ENCODE measurements at regions not wholly inside any gene's neighbourhood (a gene's known extent, or its start where the extent isn't known, plus 50 kb on each side); places are given as distances from the start of the nearest gene placed in this dataset.
"Not testable (repeated sequence)": the region's sequence is repeated elsewhere in the genome, so short reads cannot be mapped to it uniquely, and the experiment has no call there.

DNA sequence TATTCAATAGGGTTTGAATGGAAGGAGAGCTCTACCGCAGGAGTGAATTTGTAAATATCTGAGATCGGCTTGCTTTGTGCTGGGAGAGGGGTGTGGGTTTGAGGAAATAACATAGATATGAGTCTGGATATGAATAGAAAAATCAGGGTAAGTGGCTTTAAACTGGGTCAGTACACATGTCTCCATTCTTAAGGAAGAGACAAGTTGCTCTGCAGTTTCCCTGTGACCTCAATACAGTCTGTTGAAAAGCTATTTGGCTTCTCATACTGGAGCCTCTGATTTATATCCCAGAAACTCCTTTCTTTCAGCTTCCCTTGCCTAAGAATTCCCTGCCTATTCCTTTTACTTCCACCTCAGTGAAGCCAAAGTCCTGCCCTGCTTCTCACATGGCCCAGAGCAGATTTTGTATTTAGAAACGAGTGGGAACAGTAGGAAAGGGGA lies 153.5 kb upstream of the ATF7IP start (continued):
- TF ChIP-seq, protein P1, sequence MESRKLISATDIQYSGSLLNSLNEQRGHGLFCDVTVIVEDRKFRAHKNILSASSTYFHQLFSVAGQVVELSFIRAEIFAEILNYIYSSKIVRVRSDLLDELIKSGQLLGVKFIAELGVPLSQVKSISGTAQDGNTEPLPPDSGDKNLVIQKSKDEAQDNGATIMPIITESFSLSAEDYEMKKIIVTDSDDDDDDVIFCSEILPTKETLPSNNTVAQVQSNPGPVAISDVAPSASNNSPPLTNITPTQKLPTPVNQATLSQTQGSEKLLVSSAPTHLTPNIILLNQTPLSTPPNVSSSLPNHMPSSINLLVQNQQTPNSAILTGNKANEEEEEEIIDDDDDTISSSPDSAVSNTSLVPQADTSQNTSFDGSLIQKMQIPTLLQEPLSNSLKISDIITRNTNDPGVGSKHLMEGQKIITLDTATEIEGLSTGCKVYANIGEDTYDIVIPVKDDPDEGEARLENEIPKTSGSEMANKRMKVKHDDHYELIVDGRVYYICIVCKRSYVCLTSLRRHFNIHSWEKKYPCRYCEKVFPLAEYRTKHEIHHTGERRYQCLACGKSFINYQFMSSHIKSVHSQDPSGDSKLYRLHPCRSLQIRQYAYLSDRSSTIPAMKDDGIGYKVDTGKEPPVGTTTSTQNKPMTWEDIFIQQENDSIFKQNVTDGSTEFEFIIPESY (IDR thresholded peaks at IDR 0.05) = no peak
- TF ChIP-seq HNF4G (IDR thresholded peaks at IDR 0.05) (no peak), TAF1 (conservative IDR thresholded peaks at IDR 0.05) (no peak), YY1 (IDR thresholded peaks at IDR 0.05) (no peak), RAD21 (IDR thresholded peaks at IDR 0.05) (no peak)

DNA sequence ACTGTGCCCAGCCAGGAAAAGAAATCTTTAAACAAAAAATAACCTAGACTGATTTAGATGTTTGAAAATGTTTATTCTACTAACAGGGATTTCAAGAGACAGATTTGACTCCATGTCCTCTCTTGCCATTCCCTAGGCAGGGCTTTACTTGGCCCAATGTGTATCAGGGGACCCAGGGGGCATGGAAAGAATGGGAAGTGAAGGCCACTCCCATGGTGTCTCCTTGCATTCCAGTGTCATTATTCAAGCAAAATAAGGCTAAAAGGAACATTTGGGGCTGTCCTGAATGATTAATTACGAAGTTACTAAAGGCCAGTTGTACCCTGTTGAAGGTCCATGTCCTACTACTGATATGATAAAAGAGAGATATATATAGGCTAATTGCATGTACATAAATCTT lies 151.9 kb upstream of the ATF7IP start:
- Histone ChIP-seq H3K4me1 (ENCODE audit: control insufficient read depth in 4 of 4, insufficient read depth in 4 of 4, low read length in 3 of 4) (peaks cover 0 to 3% (median 1%) of the 10 kb centered on the region in 4 donors), H3K27me3 (ENCODE audit: control insufficient read depth in 4 of 4, insufficient read depth in 4 of 4, low read length in 3 of 4) (no peaks in the 10 kb centered on the region), H3K9ac (ENCODE audit: low read depth in 1 of 2, low read length in 2 of 2) (no peak overlapping the region), H3K4me3 (ENCODE audit: low read depth in 1 of 3, low read length in 3 of 3) (no peak overlapping the region), H3K27ac (ENCODE audit: low read depth in 1 of 2, low read length in 2 of 2) (no peak overlapping the region), H3K36me3 (ENCODE audit: control insufficient read depth in 4 of 4, insufficient read depth in 3 of 4, low read depth in 1 of 4, low read length in 3 of 4) (no peaks in the 10 kb centered on the region), H3K9me3 (ENCODE audit: control insufficient read depth in 4 of 4, low read length in 3 of 4) (no peaks in the 10 kb centered on the region)
- no peak for DNase-seq (ENCODE audit: low spot score)
- TF ChIP-seq, protein P2, sequence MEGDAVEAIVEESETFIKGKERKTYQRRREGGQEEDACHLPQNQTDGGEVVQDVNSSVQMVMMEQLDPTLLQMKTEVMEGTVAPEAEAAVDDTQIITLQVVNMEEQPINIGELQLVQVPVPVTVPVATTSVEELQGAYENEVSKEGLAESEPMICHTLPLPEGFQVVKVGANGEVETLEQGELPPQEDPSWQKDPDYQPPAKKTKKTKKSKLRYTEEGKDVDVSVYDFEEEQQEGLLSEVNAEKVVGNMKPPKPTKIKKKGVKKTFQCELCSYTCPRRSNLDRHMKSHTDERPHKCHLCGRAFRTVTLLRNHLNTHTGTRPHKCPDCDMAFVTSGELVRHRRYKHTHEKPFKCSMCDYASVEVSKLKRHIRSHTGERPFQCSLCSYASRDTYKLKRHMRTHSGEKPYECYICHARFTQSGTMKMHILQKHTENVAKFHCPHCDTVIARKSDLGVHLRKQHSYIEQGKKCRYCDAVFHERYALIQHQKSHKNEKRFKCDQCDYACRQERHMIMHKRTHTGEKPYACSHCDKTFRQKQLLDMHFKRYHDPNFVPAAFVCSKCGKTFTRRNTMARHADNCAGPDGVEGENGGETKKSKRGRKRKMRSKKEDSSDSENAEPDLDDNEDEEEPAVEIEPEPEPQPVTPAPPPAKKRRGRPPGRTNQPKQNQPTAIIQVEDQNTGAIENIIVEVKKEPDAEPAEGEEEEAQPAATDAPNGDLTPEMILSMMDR (IDR thresholded peaks at IDR 0.05; ENCODE audit: low read depth, low read length, missing input control) = no peak
- WGBS = 84% methylated on average over 1 of the region's 1 CpG

DNA sequence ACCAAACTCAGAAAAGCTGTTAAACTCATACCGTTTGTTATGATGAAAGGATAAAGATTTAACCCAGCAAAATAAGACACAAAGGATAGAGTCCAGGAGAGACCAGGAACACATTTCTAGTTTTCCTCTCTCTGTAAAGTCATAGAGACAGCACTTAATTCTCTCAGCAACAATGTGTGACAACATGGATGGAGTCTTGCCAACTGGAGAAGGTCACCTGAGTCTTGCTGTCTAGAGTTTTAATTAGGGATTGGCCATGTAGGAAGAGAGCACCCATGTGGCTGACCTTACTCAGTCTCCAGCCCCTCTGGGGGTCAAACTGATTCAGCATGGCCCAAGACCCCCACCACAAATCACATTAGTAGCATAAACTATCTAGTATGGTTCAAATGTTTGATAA lies 151.0 kb upstream of the ATF7IP start:
- no peak for DNase-seq (ENCODE audit: low spot score)
- H3K4me3 ChIP-seq (ENCODE audit: low read depth in 1 of 3, low read length in 3 of 3) = no peak overlapping the region
- no peak for TF ChIP-seq SP1 (IDR thresholded peaks at IDR 0.05)
- TF ChIP-seq, protein P3, sequence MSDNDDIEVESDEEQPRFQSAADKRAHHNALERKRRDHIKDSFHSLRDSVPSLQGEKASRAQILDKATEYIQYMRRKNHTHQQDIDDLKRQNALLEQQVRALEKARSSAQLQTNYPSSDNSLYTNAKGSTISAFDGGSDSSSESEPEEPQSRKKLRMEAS (IDR thresholded peaks at IDR 0.05) = no peak
- no peak for TF ChIP-seq RXRA (IDR thresholded peaks at IDR 0.05)
- TF ChIP-seq FOXA1 (IDR thresholded peaks at IDR 0.05) = no peak
- no peak for TF ChIP-seq YY1 (IDR thresholded peaks at IDR 0.05)
- no peak for TF ChIP-seq EGR1 (IDR thresholded peaks at IDR 0.05; ENCODE audit: low read depth in 2 of 2)
- TF ChIP-seq JUND (IDR thresholded peaks at IDR 0.05) = no peak
- no peak for TF ChIP-seq TAF1 (conservative IDR thresholded peaks at IDR 0.05)
- TF ChIP-seq, protein P2 (IDR thresholded peaks at IDR 0.05; ENCODE audit: low read depth, low read length, missing input control) = no peak
- TF ChIP-seq, protein P1 (IDR thresholded peaks at IDR 0.05) = no peak
- TF ChIP-seq GABPA (IDR thresholded peaks at IDR 0.05 in 1 of 2, conservative IDR thresholded peaks at IDR 0.05 in 1 of 2) = no peak
- TF ChIP-seq, protein P4, sequence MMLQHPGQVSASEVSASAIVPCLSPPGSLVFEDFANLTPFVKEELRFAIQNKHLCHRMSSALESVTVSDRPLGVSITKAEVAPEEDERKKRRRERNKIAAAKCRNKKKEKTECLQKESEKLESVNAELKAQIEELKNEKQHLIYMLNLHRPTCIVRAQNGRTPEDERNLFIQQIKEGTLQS (IDR thresholded peaks at IDR 0.05) = no peak
- no peak for TF ChIP-seq RAD21 (IDR thresholded peaks at IDR 0.05)
- TF ChIP-seq NR2F2 (IDR thresholded peaks at IDR 0.05) = no peak
- no peak overlapping the region for H3K9ac ChIP-seq (ENCODE audit: low read depth in 1 of 2, low read length in 2 of 2)
- H3K27me3 ChIP-seq (ENCODE audit: control insufficient read depth in 4 of 4, insufficient read depth in 4 of 4, low read length in 3 of 4) = no peaks in the 10 kb centered on the region
- H3K36me3 ChIP-seq (ENCODE audit: control insufficient read depth in 4 of 4, insufficient read depth in 3 of 4, low read depth in 1 of 4, low read length in 3 of 4) = no peaks in the 10 kb centered on the region
- 98% methylated on average over 1 of the region's 1 CpG for WGBS
- H3K9me3 ChIP-seq (ENCODE audit: control insufficient read depth in 4 of 4, low read length in 3 of 4) = no peaks in the 10 kb centered on the region
- H3K27ac ChIP-seq (ENCODE audit: low read depth in 1 of 2, low read length in 2 of 2) = no peak overlapping the region
- peaks cover 0 to 3% (median 1%) of the 10 kb centered on the region in 4 donors for H3K4me1 ChIP-seq (ENCODE audit: control insufficient read depth in 4 of 4, insufficient read depth in 4 of 4, low read length in 3 of 4)

DNA sequence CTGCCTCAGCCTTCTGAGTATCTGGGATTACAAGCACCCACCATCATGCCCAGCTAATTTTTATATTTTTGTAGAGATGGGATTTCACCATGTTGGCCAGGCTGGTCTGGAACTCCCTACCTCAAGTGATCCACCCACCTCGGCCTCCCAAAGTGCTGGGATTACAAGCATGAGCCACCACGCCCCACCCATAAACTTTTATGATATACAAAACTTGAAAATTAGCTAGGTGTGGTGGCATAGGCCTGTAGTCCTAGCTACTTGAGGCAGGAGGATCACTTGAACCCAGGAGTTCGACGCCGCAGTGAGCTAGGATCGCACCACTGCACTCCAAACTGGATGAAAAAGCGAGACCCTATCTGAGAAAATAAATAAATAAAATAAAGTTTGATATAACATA lies 149.5 kb upstream of the ATF7IP start:
- not testable (repeated sequence) for H3K27ac ChIP-seq (ENCODE audit: low read depth in 1 of 2, low read length in 2 of 2); H3K4me3 ChIP-seq (ENCODE audit: low read depth in 1 of 3, low read length in 3 of 3); H3K9me3 ChIP-seq (ENCODE audit: control insufficient read depth in 4 of 4, low read length in 3 of 4); H3K36me3 ChIP-seq (ENCODE audit: control insufficient read depth in 4 of 4, insufficient read depth in 3 of 4, low read depth in 1 of 4, low read length in 3 of 4); DNase-seq (ENCODE audit: low spot score); H3K9ac ChIP-seq (ENCODE audit: low read depth in 1 of 2, low read length in 2 of 2); H3K4me1 ChIP-seq (ENCODE audit: control insufficient read depth in 4 of 4, insufficient read depth in 4 of 4, low read length in 3 of 4); H3K27me3 ChIP-seq (ENCODE audit: control insufficient read depth in 4 of 4, insufficient read depth in 4 of 4, low read length in 3 of 4)
- 94% methylated on average over 7 of the region's 7 CpGs for WGBS

Data from liver (tissue), 8 donors.